GM18861 (cell line): ENCODE measurements at regions not wholly inside any gene's neighbourhood (a gene's known extent, or its start where the extent isn't known, plus 50 kb on each side); places are given as distances from the start of the nearest gene placed in this dataset.
"Not testable (repeated sequence)": the region's sequence is repeated elsewhere in the genome, so short reads cannot be mapped to it uniquely, and the experiment has no call there.

Source experiments
- ATAC-seq: cut with Tn5 transposase; IDR thresholded peaks from one replicate; pipeline ENCODE4 v1.9.1; 2021; ENCODE audit not compliant: unreplicated experiment

- ATAC-seq, result not testable (repeated sequence)
Measured at GRCh38 chr22:48757135-48757534, 1070.5 kb downstream of the BRD1 start.

- no peak for ATAC-seq
Measured at GRCh38 chr22:48756146-48757111, 1071.2 kb downstream of the BRD1 start.

- no peak for ATAC-seq
Measured at GRCh38 chr22:48755059-48755949, 1072.4 kb downstream of the BRD1 start.

- ATAC-seq, result no peak
Measured at GRCh38 chr22:48754611-48755058, 1073.0 kb downstream of the BRD1 start.

- ATAC-seq, result no peak
Measured at GRCh38 chr22:48753752-48754517, 1073.7 kb downstream of the BRD1 start.

GRCh38 chr22:48753381-48753730, 1074.3 kb downstream of the BRD1 start:
- ATAC-seq, result no peak

GRCh38 chr22:48752451-48753380, 1075.0 kb downstream of the BRD1 start:
- ATAC-seq, result no peak

GRCh38 chr22:48751539-48752437, 1075.9 kb downstream of the BRD1 start:
- ATAC-seq, result no peak

- ATAC-seq, result no peak
Measured at GRCh38 chr22:48750826-48751440, 1076.7 kb downstream of the BRD1 start.

- no peak for ATAC-seq
Measured at GRCh38 chr22:48750282-48750681, 1077.4 kb downstream of the BRD1 start.

- no peak for ATAC-seq
Measured at GRCh38 chr22:48749555-48750227, 1078.0 kb downstream of the BRD1 start.

- no peak for ATAC-seq
Measured at GRCh38 chr22:48748860-48749554, 1078.7 kb downstream of the BRD1 start.

GRCh38 chr22:48748113-48748859, 1079.4 kb downstream of the BRD1 start:
- ATAC-seq, result no peak

- ATAC-seq, result no peak
Measured at GRCh38 chr22:48746789-48747425, 1080.8 kb downstream of the BRD1 start.

- ATAC-seq, result no peak
Measured at GRCh38 chr22:48745842-48746788, 1081.6 kb downstream of the BRD1 start.
